Small intestine (tissue), 7 donors: ENCODE measurements at regions not wholly inside any gene's neighbourhood (a gene's known extent, or its start where the extent isn't known, plus 50 kb on each side); places are given as distances from the start of the nearest gene placed in this dataset.
"Not testable (repeated sequence)": the region's sequence is repeated elsewhere in the genome, so short reads cannot be mapped to it uniquely, and the experiment has no call there.

Experiments used
- DNase-seq, 2 donors: peaks; one replicate each; pipeline versions ENCODE4 v3.0.0 to v3.0.0-alpha.2; 2013
- FAIRE-seq: peaks from 2 replicates; lab custom pipeline; 2012; peaks lifted over from hg19 to GRCh38; lab: Jason Lieb, UNC
- H3K27ac ChIP-seq, 3 donors: one replicate each; pipeline ENCODE4 v1.5.1; 2013; ENCODE audit warnings: low read length in 2 of 3, mild to moderate bottlenecking in 2 of 3, control low read depth in 1 of 3, inconsistent platforms in 1 of 3, low read depth in 1 of 3, moderate library complexity in 1 of 3
- H3K27me3 ChIP-seq, 3 donors: one replicate each; pipeline ENCODE4 v1.6.1; 2013; ENCODE audit warnings: low read length in 3 of 3, inconsistent platforms in 1 of 3; ENCODE audit not compliant: control insufficient read depth in 3 of 3, insufficient read depth in 3 of 3
- H3K36me3 ChIP-seq, 3 donors: one replicate each; pipeline ENCODE4 v1.6.1; 2013; ENCODE audit warnings: low read length in 3 of 3, inconsistent platforms in 1 of 3, low read depth in 1 of 3, mild to moderate bottlenecking in 1 of 3, moderate library complexity in 1 of 3; ENCODE audit not compliant: control insufficient read depth in 3 of 3, insufficient read depth in 2 of 3
- H3K4me1 ChIP-seq, 3 donors: one replicate each; pipeline ENCODE4 v1.6.1; 2013; ENCODE audit warnings: low read length in 2 of 3, inconsistent platforms in 1 of 3, low read depth in 1 of 3, mild to moderate bottlenecking in 1 of 3, moderate library complexity in 1 of 3; ENCODE audit not compliant: control insufficient read depth in 3 of 3, insufficient read depth in 2 of 3
- H3K4me3 ChIP-seq, 3 donors: one replicate each; pipeline ENCODE4 v1.5.1; 2013; ENCODE audit warnings: low read length in 3 of 3, control low read depth in 1 of 3, inconsistent platforms in 1 of 3, low read depth in 1 of 3, mild to moderate bottlenecking in 1 of 3, moderate library complexity in 1 of 3
- H3K9me3 ChIP-seq, 2 donors: one replicate each; pipeline ENCODE4 v1.6.1; 2013; ENCODE audit warnings: low read depth in 1 of 2, low read length in 1 of 2; ENCODE audit not compliant: control insufficient read depth in 2 of 2, insufficient read depth in 1 of 2
- WGBS, 3 donors: extraction: QIAGEN DNeasy Blood & Tissue Kit; methylation state at CpG; one replicate each; pipeline ENCODE4 v1.1.7; 2013; 5-methylcytosine and 5-hydroxymethylcytosine counted together
- donor health status: healthy with polysubstance abuse.
- donor health status: control.
- donor health status: control.
- donor health status: Bipolar disorder and iron deficiency.
- donor health status: healthy.

DNA sequence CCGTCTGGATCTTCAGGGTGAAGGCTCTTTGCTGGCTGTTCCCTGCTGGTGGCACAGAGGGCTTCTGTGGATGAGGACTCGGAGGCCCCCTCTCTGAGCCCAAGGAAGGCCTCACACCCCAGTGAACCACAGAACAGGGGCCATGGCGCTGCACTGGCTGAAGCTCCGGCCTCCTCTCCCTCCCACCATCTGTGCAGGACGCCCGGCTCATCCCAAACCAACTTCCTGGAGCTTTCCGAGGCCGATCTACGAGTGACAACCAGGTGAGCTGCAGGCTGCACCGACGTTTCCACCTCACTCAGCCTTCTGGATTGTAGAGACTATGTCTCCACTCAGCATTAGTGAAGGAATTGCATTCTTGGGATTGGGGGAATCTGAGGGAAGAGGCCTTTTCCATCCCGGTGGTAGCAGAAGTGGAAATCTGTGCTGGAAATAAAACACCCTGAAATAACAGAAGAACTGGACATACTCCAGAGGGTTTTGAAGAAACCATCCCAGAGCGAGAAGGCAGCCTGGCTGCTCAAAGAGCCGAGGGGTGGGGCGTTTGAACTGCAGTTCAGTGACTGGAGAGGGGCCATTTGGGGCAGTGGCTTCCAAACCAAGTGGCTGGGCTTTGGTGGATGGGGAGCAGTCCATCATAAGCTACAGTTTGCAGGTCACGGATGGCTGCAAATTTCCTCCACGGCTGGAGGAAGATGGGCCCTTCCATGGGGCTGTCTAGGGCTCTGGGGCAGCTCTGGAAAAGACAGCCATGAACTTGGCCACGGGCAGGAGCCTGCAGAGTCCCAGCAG, 120.7 kb upstream of the ZNF469 start:
- 69 to 76% (median 75%) methylated on average over 15 to 18 of the region's 18 CpGs for WGBS, 3 donors
- H3K27ac ChIP-seq: peak overlapping the region in 2 of 3 donors; percentile 24 to 40
- DNase-seq, H3K4me3 ChIP-seq, H3K36me3 ChIP-seq, FAIRE-seq, H3K9me3 ChIP-seq, H3K27me3 ChIP-seq: not testable (repeated sequence)
- peaks cover 0 to 24% (median 8%) of the 10 kb centered on the region in 3 donors for H3K4me1 ChIP-seq

DNA sequence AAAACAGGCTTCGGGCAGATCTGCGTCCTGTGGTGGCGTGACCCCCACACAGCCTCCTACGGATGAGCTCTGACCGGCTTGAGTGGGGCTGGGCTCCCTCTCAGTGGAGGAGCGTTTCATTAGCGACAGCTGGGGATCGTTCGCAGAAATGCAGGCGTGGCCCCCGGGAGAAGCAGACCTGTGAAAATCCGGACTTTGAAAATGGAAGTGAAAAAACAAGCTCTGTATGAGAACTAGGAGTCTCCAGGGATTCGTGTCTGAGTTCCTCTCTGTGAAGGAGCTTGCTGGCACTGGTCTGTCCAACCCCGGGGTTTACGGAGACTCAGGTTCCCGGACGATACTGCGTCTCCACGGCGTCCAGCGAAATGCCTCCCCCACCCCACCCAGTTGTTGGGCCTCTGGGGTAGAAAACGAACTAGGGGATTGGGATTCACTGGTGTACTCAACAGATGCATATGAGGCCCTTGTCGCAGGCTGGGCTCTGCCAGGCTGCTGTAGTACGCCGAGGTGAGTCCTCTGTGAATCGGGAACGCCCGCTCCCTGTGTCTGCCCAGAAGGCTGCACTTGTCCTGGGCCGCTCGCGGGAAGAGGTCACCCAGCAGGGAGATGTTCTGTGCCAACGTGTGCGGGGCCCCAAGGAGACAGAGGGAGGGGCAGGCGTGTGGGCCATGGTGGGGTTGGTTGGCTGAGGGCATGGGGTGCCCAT, 119.7 kb upstream of the ZNF469 start:
- FAIRE-seq: not testable (repeated sequence)
- H3K27ac ChIP-seq: peak overlapping the region in 2 of 3 donors; percentile 33 to 36
- DNase-seq: peak in 1 of 2 donors; percentile 73

DNA sequence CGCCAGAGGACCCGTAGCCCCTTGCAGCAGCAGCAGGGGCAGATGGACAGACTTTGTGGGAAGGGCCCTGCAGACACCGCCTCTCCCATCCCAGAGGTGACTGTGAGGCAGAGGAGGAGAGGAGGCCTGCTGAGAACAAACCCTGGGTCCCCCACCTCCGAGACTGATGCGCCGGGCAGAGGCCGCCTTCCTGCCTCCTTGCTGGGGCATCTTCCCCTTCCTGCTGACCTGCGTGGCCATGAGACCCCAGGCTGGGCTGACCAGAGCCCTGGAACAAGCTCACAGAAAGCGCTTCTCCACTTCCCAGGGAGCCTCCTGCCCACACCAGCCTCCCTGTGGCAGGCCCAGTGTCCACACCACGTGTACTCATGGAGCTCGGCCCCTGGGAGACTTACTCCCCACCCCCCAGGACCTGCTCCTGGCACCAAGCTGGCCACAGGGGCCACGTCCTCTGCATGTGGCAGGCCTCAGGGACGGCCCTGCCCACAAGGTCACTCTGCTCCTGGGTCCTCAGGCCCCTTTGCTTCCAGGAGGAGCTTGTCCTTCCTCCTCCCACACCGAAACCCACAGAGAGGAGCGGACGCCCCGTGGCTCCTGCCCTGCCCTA, 119.0 kb upstream of the ZNF469 start:
- not testable (repeated sequence) for H3K27me3 ChIP-seq, H3K27ac ChIP-seq, H3K4me3 ChIP-seq, DNase-seq, H3K36me3 ChIP-seq, FAIRE-seq, H3K9me3 ChIP-seq
- peaks cover 0 to 24% (median 8%) of the 10 kb centered on the region in 3 donors for H3K4me1 ChIP-seq
- 86 to 92% (median 87%) methylated on average over 9 to 16 of the region's 17 CpGs for WGBS, 3 donors

More for the DNA sequence above, 119.7 kb upstream of the ZNF469 start:
- WGBS, 3 donors: 45 to 61% (median 50%) methylated on average over 27 to 34 of the region's 34 CpGs
- not testable (repeated sequence) for H3K27me3 ChIP-seq, H3K4me3 ChIP-seq, H3K9me3 ChIP-seq, H3K36me3 ChIP-seq
- peaks cover 0 to 24% (median 8%) of the 10 kb centered on the region in 3 donors for H3K4me1 ChIP-seq

DNA sequence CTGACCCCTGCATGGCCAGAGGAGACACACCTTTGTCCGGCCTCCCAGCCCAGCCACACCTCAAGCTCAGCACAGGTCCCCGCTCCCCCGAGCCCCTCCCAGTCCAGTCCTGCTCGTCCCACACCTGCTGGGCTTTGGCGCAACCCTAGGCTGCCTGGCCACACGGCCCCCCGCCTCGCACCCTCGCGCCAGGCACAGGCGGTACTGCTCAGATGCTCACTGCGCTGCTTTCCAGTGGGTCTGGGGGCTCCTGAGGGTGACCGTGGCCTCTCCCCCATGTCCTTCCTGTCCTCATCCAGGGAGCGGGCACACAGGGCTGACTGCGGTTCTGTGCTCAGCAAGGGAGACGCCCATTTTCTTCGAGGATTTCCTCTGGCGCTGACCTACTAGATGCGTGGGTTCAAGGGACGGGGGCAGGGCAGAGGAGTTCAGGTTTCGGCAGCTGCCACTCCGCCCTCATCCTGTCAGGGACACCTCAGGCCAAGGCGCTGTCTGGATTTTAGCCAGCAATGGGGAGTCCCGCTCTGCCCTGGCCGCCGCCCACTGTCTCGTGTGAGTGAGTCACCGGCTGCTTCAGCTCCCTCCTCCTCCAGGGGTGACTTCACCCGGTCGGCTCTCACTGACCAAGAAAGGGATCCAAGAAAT, 118.0 kb upstream of the ZNF469 start:
- H3K4me3 ChIP-seq: peak overlapping the region in 1 of 3 donors; percentile 1
- DNase-seq (peak; percentile 84 to 92), FAIRE-seq (no peak)
- peaks cover 0 to 6% (median 0%) of the 10 kb centered on the region in 3 donors for H3K27me3 ChIP-seq
- peaks cover 0 to 24% (median 8%) of the 10 kb centered on the region in 3 donors for H3K4me1 ChIP-seq
- WGBS, 3 donors: 7 to 25% (median 22%) methylated on average over 23 to 30 of the region's 30 CpGs
- H3K36me3 ChIP-seq: no peaks in the 10 kb centered on the region
- H3K9me3 ChIP-seq: no peaks in the 10 kb centered on the region
- peak overlapping the region; percentile 9 to 62 (median 11) for H3K27ac ChIP-seq

DNA sequence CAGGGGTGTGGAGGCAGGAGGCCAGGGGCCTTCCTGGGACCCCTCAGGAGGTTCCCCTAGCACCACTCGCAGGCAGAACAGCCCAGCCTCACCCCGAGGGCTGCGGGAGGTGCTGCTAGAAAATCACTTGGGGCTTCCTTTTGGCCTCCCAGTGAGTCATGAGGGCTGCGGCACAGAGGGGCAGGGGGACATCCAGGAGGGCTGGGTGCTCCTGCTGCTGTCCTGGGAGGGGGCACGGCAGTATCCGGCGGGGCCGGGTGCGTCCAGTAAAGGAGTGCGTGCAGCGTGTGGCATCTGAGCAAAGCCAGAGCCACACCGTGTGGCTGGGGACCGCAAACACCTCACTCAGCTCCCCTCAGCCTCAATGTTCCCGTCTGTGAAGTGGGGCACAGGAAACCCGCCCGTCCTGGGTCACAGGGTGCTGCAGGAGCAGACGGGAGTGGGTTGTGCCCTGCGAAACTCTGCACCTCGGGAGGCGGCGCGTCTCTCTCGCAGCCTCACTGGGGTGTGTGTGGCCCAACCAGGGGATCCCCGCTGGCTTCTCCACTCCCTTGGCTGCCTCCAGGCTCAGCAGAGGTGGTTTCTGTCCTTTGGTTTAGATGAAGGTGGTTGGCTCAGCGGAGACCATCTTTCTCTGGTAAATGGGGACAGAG, 117.3 kb upstream of the ZNF469 start:
- not testable (repeated sequence) for H3K36me3 ChIP-seq, FAIRE-seq, DNase-seq, H3K4me3 ChIP-seq, H3K9me3 ChIP-seq, H3K27ac ChIP-seq, H3K27me3 ChIP-seq
- peaks cover 0 to 24% (median 8%) of the 10 kb centered on the region in 3 donors for H3K4me1 ChIP-seq
- 47 to 71% (median 51%) methylated on average over 17 to 22 of the region's 25 CpGs for WGBS, 3 donors

DNA sequence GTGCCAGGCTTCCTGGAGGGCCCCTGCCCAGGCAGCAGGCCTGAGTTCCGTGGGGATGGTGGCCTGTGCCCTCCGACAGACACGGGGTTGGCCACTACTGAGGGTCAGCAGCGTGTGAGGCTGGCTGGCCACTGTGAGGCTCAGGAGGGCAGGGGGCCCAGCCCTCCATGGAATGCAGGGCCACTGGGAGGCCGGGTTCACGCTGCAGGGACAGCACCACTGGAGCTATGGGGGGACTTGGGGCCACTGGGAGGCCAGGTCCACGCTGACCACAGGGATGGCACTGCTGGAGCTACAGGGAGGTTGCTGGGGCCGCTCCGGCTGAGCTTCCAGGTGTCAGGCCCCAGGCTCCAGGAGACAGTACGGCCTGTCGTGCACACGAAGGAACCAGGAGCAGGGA, 116.7 kb upstream of the ZNF469 start:
- not testable (repeated sequence) for H3K9me3 ChIP-seq, H3K36me3 ChIP-seq, H3K4me3 ChIP-seq, H3K27ac ChIP-seq, FAIRE-seq, H3K27me3 ChIP-seq, DNase-seq
- H3K4me1 ChIP-seq: peaks cover 0 to 24% (median 8%) of the 10 kb centered on the region in 3 donors
- 93 to 96% (median 94%) methylated on average over 6 to 12 of the region's 12 CpGs for WGBS, 3 donors

DNA sequence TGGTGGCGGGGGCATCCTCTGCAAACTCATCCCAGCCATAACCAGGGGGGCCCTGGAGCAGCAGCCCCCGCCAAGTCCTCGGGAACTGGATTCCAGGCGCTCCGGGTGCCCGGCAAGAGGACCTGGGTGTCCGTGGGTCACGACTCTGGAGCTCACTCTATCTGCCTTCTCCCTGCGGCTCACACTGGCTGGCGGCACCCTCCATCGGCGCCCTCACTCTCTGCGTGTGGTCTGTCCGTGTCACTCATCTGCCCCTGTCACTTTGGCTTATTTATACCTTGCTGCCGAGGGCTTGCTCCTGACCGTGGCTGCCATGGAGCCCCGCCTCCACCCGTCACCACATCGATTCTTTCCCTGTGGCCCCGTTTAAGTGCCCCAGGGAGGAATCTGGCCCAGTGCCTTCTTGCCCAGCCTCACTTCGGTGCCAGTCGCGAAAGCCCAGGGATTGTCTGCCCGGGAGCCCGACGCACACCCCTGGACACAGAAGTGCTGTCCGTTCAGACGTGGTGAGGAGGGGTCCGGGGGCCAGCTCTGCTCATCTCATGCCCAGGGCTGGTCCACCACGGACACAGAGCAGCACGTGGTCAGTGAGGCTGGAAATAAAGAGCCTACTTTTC, 115.7 kb upstream of the ZNF469 start:
- 53 to 77% (median 66%) methylated on average over 31 of the region's 31 CpGs for WGBS, 3 donors
- not testable (repeated sequence) for H3K27ac ChIP-seq, FAIRE-seq, H3K4me3 ChIP-seq, H3K27me3 ChIP-seq, H3K9me3 ChIP-seq, DNase-seq, H3K36me3 ChIP-seq
- H3K4me1 ChIP-seq: peaks cover 0 to 21% (median 8%) of the 10 kb centered on the region in 3 donors
